ENCODE measurements at regions not wholly inside any gene's neighbourhood (a gene's known extent, or its start where the extent isn't known, plus 50 kb on each side); places are given as distances from the start of the nearest gene placed in this dataset.

GRCh38 chr22:27677905-27678458 lies 123.6 kb downstream of the MN1 start:
- no peaks in the 10 kb centered on the region for H3K27me3 ChIP-seq
- H3K36me3 ChIP-seq: no peaks in the 10 kb centered on the region
- intact Hi-C loops (cut with DNase I): loop anchor here in 1 of 4 donors (10.0 kb wide), 1 partner anchor 127 kb away; the partner anchor contains the start of gene MN1
- H3K4me3 ChIP-seq: no peak overlapping the region
- DNase-seq: no peak
- WGBS, 3 donors: 77 to 81% (median 78%) methylated on average over 27 of the region's 27 CpGs
- no peaks in the 10 kb centered on the region for H3K9me3 ChIP-seq
- peaks cover 3% of the 10 kb centered on the region for H3K4me1 ChIP-seq (ENCODE audit: insufficient read depth)
- H3K27ac ChIP-seq: no peak overlapping the region
- no peak for TF ChIP-seq POLR2A (IDR thresholded peaks at IDR 0.05)
- TF ChIP-seq EP300 (IDR thresholded peaks at IDR 0.05): no peak
- no peak for TF ChIP-seq CTCF (IDR thresholded peaks at IDR 0.05)

GRCh38 chr22:27679176-27679575 lies 122.4 kb downstream of the MN1 start:
- 73 to 75% (median 74%) methylated on average over 5 of the region's 5 CpGs for WGBS, 3 donors
- no peak for DNase-seq
- TF ChIP-seq POLR2A (IDR thresholded peaks at IDR 0.05): no peak
- TF ChIP-seq EP300 (IDR thresholded peaks at IDR 0.05): no peak
- no peak for TF ChIP-seq CTCF (IDR thresholded peaks at IDR 0.05)
- Histone ChIP-seq H3K4me3 (no peak overlapping the region), H3K36me3 (no peaks in the 10 kb centered on the region), H3K27me3 (no peaks in the 10 kb centered on the region), H3K9me3 (no peaks in the 10 kb centered on the region), H3K4me1 (ENCODE audit: insufficient read depth) (peaks cover 3% of the 10 kb centered on the region), H3K27ac (no peak overlapping the region)
- intact Hi-C loops (cut with DNase I): loop anchor here in 1 of 4 donors (10.0 kb wide), 1 partner anchor 126 kb away; the partner anchor contains the start of gene MN1

- DNase-seq: no peak
- Histone ChIP-seq H3K36me3 (no peaks in the 10 kb centered on the region), H3K4me1 (ENCODE audit: insufficient read depth) (peaks cover 3% of the 10 kb centered on the region), H3K27ac (no peak overlapping the region), H3K4me3 (no peak overlapping the region), H3K27me3 (no peaks in the 10 kb centered on the region), H3K9me3 (no peaks in the 10 kb centered on the region)
- intact Hi-C loops (cut with DNase I): loop anchor here in 1 of 4 donors (10.0 kb wide), 1 partner anchor 125 kb away; the partner anchor contains the start of gene MN1
- 92 to 95% (median 93%) methylated on average over 6 of the region's 6 CpGs for WGBS, 3 donors
- TF ChIP-seq POLR2A (IDR thresholded peaks at IDR 0.05) (no peak), EP300 (IDR thresholded peaks at IDR 0.05) (no peak), CTCF (IDR thresholded peaks at IDR 0.05) (no peak)
Measured at GRCh38 chr22:27679693-27680488, 121.7 kb downstream of the MN1 start.

- intact Hi-C loops (cut with DNase I): no loop called here
- H3K9me3 ChIP-seq: no peaks in the 10 kb centered on the region
- H3K4me3 ChIP-seq: no peak overlapping the region
- no peak overlapping the region for H3K27ac ChIP-seq
- TF ChIP-seq POLR2A (IDR thresholded peaks at IDR 0.05) (no peak), EP300 (IDR thresholded peaks at IDR 0.05) (no peak), CTCF (IDR thresholded peaks at IDR 0.05) (no peak)
- 90 to 95% (median 94%) methylated on average over 7 of the region's 7 CpGs for WGBS, 3 donors
- H3K4me1 ChIP-seq (ENCODE audit: insufficient read depth): peaks cover 5% of the 10 kb centered on the region
- no peaks in the 10 kb centered on the region for H3K36me3 ChIP-seq
- DNase-seq: no peak
- no peaks in the 10 kb centered on the region for H3K27me3 ChIP-seq
Measured at GRCh38 chr22:27680636-27681035, 120.9 kb downstream of the MN1 start.
